Epithelial cell of esophagus (primary cell): ENCODE measurements at regions not wholly inside any gene's neighbourhood (a gene's known extent, or its start where the extent isn't known, plus 50 kb on each side); places are given as distances from the start of the nearest gene placed in this dataset.
A peak's percentile ranks its signal among the peaks of the same experiment; 100 is the strongest.

Source experiments
- DNase-seq: peaks from one replicate; pipeline ENCODE4 v3.0.0; 2010; ENCODE audit warnings: low read depth
- H3K4me3 ChIP-seq: 2 replicates; pipeline ENCODE4 v1.5.1; 2011; ENCODE audit warnings: mild to moderate bottlenecking, low read length, control low read depth
- TF ChIP-seq, protein P1 (sequence below): IDR thresholded peaks from 2 replicates; pipeline ENCODE4 v1.5.1; 2011; ENCODE audit warnings: low read depth, mild to moderate bottlenecking, low read length, control low read depth, inconsistent platforms; ENCODE audit not compliant: insufficient read depth; ENCODE audit errors: missing control alignments

DNA sequence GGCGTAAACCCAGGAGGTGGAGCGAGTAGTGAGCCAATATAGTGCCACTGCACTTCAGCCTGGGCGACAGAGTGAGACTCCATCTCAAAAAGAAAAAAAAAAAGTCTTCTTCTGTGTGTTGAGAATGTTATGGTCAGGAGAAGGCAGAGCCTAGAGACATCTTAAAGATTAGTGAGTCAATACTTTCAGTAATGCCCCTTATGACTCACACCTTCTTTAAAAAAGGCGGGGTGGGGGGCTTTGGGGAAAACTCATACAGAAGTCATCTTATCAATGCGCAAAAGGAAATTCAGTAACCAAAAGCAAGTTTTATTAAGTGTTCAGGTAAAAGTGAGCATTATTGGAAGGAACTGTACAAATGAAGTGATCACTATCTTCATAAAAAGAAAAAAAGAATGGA, 1369.8 kb upstream of the LRRTM3 start:
- DNase-seq: no peak
- TF ChIP-seq, protein P1, sequence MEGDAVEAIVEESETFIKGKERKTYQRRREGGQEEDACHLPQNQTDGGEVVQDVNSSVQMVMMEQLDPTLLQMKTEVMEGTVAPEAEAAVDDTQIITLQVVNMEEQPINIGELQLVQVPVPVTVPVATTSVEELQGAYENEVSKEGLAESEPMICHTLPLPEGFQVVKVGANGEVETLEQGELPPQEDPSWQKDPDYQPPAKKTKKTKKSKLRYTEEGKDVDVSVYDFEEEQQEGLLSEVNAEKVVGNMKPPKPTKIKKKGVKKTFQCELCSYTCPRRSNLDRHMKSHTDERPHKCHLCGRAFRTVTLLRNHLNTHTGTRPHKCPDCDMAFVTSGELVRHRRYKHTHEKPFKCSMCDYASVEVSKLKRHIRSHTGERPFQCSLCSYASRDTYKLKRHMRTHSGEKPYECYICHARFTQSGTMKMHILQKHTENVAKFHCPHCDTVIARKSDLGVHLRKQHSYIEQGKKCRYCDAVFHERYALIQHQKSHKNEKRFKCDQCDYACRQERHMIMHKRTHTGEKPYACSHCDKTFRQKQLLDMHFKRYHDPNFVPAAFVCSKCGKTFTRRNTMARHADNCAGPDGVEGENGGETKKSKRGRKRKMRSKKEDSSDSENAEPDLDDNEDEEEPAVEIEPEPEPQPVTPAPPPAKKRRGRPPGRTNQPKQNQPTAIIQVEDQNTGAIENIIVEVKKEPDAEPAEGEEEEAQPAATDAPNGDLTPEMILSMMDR: no peak
- H3K4me3 ChIP-seq: no peak overlapping the region

DNA sequence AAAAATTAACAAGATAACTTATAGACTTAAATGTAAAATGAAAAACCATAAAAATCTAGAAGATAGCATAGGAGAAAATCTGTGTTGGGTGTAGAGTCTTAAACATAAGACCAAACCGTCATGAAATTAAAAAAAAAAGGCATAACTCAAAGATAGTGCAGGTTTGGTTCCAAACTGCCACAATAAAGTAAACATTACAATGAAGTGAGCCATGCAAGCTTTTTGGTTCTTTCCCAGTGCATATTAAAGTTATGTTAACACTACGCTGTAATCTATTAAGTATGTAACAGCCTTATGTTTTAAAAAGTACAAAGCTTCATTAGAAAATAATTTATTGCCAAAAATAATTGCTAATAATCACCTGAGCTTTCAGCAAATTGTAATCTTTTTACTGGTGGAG, 1366.5 kb upstream of the LRRTM3 start:
- TF ChIP-seq, protein P1: no peak
- no peak overlapping the region for H3K4me3 ChIP-seq
- DNase-seq: no peak

DNA sequence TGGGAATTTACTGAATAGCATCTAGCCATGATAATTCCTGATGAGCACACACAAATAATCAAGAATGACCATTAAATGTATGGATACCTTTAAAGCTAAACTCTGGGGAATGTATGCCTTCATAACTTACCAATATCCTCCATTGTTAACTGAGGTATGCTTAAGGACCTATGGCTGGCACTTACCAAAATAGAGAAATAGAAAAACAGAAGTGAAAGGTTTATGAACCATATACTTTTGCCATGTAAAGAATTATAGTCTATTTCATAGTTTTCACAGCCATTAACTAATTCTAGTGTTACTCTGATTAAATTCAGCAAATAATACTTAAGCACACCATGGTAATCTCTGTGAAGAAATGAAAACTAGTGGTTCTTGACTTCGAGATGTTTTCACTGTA, 1360.6 kb upstream of the LRRTM3 start:
- H3K4me3 ChIP-seq: no peak overlapping the region
- DNase-seq: no peak
- TF ChIP-seq, protein P1: no peak

DNA sequence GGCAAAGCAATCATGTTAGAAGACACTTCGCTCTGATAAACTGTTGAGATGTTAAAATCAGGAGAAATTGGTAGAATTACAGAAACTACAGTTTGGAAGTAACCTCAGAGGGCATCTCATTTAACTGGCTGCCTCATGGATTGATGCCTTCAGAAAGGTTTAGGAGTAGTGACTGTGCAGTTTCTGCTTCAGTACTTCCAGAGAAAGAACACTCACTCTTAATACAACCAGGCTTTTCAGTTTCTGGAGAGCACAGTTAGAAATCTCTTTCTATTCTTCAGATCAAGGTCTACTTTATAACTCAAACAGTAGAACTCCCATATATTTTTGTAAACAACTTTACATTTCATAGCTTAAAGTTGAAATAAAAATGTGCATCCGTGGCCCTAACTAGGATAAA, 1358.9 kb upstream of the LRRTM3 start:
- TF ChIP-seq, protein P1: no peak
- no peak for DNase-seq
- no peak overlapping the region for H3K4me3 ChIP-seq

DNA sequence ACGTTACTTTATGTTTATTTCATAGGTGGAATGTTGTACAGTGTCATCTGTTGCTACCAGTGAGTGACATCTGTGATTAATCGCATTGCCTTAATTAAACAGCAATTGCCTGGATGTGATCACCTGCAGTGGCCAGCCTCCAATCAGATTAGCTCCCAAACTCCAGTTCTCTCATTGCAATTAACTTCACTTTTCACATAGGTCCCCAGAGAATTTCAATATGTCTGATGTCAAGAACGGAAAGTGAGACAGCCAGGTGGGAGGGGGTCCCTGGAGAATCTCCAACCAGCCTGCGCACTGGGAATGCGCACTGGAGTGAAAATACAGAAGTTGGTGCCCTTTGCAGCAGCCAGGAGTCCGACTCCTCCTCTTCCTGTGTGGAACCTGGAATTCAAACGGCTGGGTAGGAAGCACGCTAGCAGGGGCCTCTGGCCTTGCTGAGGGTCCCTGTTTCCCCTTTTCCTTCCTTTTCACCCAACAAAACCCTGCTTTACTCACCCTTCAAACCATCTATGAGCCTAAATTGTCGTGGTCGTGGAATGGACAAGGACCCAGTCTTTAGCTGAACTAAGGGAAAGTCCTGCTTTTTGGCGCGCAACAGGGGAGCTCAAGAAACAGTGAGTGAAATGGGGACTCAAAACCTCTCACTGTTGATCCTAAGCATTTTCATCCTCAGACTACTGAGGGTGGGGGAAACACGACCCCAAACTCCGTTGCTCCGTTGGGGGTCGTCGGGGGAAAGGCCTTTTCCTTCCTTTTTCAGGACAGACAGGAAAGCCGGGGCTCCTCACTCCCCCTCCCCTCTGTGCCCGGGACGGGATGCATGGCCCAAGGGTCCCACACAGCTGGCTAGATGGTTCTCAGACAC, 1355.5 kb upstream of the LRRTM3 start:
- TF ChIP-seq, protein P1: peak; percentile 14
- peak overlapping the region; percentile 86 for H3K4me3 ChIP-seq
- peak; percentile 47 for DNase-seq

DNA sequence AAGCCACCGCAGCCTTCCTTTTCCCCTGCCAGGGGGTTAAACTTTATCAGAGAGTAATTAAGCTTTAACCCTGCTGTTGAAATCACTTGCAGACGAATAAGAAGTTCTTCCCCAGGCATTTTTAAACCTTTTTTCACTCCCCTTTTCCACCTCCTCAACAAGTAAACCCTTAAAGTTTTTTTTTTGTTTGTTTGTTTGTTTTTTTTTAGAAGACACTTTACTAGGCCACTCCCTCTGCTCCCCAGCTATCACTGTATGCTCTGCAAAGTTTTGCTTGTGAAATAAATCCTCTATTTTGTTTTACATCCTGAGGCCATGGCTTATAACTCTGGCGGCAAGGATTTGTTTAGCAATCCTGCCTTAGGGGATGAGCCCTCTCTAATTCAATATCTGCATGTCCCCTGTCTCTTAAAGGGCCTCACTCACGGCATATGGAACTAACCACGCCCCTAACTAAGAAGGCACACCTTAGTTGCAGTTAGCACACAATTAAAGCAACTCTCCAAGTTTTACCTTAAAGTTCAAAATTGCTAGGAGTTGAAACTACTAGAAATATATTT, 1354.7 kb upstream of the LRRTM3 start:
- peak overlapping the region; percentile 86 for H3K4me3 ChIP-seq
- TF ChIP-seq, protein P1: no peak
- peak; percentile 43 for DNase-seq
